ENCODE measurements at regions not wholly inside any gene's neighbourhood (a gene's known extent, or its start where the extent isn't known, plus 50 kb on each side); places are given as distances from the start of the nearest gene placed in this dataset.
A peak's percentile ranks its signal among the peaks of the same experiment; 100 is the strongest.

GRCh38 chr6:19682859-19683258 is 154.3 kb upstream of the ID4 start:
- H3K4me3 Mint-ChIP-seq: no peak overlapping the region
- no peaks in the 10 kb centered on the region for H3K4me1 Mint-ChIP-seq
- no peak for DNase-seq
- H3K27me3 ChIP-seq (ENCODE audit: control insufficient read depth, insufficient read depth, low read length, poor library complexity, severe bottlenecking): no peaks in the 10 kb centered on the region
- H3K36me3 ChIP-seq (ENCODE audit: control insufficient read depth, insufficient read depth, low read length): no peaks in the 10 kb centered on the region
- H3K27ac ChIP-seq (ENCODE audit: low read depth, low read length): no peak overlapping the region
- no peaks in the 10 kb centered on the region for H3K27me3 Mint-ChIP-seq (ENCODE audit: insufficient read depth)
- H3K27ac Mint-ChIP-seq: no peak overlapping the region
- H3K4me1 ChIP-seq (ENCODE audit: control insufficient read depth, insufficient read depth, low read length): no peaks in the 10 kb centered on the region
- no peaks in the 10 kb centered on the region for H3K9me3 ChIP-seq (ENCODE audit: control insufficient read depth, low read length)
- no peaks in the 10 kb centered on the region for H3K36me3 Mint-ChIP-seq (ENCODE audit: low read depth)
- H3K9ac ChIP-seq (ENCODE audit: extremely low read depth, low read length, poor library complexity, severe bottlenecking): no peak overlapping the region
- H3K9me3 Mint-ChIP-seq: peaks cover 6% of the 10 kb centered on the region
- no peak overlapping the region for H3K4me3 ChIP-seq (ENCODE audit: low read length)
- TF ChIP-seq CTCF (conservative IDR thresholded peaks at IDR 0.05): no peak

GRCh38 chr6:19690325-19691075 is 146.7 kb upstream of the ID4 start:
- H3K4me3 Mint-ChIP-seq: peak overlapping the region; percentile 61
- no peaks in the 10 kb centered on the region for H3K9me3 Mint-ChIP-seq
- Histone ChIP-seq H3K27me3 (ENCODE audit: control insufficient read depth, insufficient read depth, low read length, poor library complexity, severe bottlenecking) (peaks cover 33% of the 10 kb centered on the region), H3K4me3 (ENCODE audit: low read length) (peak overlapping the region; percentile 83), H3K36me3 (ENCODE audit: control insufficient read depth, insufficient read depth, low read length) (no peaks in the 10 kb centered on the region), H3K27ac (ENCODE audit: low read depth, low read length) (peak overlapping the region; percentile 94), H3K9me3 (ENCODE audit: control insufficient read depth, low read length) (no peaks in the 10 kb centered on the region), H3K4me1 (ENCODE audit: control insufficient read depth, insufficient read depth, low read length) (no peaks in the 10 kb centered on the region), H3K9ac (ENCODE audit: extremely low read depth, low read length, poor library complexity, severe bottlenecking) (no peak overlapping the region)
- H3K4me1 Mint-ChIP-seq: peaks cover 13% of the 10 kb centered on the region
- TF ChIP-seq CTCF (conservative IDR thresholded peaks at IDR 0.05): no peak
- 63 to 68% methylated on average over 4 to 6 of the region's 6 CpGs for WGBS, 2 experiments (ENCODE audit: insufficient coverage in 1 of 2, insufficient read length in 1 of 2)
- no peaks in the 10 kb centered on the region for H3K36me3 Mint-ChIP-seq (ENCODE audit: low read depth)
- H3K27ac Mint-ChIP-seq: no peak overlapping the region
- DNase-seq: no peak
- H3K27me3 Mint-ChIP-seq (ENCODE audit: insufficient read depth): peaks cover 15% of the 10 kb centered on the region

GRCh38 chr6:19691465-19692167 is 145.6 kb upstream of the ID4 start:
- peak overlapping the region; percentile 61 for H3K4me3 Mint-ChIP-seq
- H3K27ac ChIP-seq (ENCODE audit: low read depth, low read length): peak overlapping the region; percentile 94
- H3K9me3 ChIP-seq (ENCODE audit: control insufficient read depth, low read length): no peaks in the 10 kb centered on the region
- H3K36me3 ChIP-seq (ENCODE audit: control insufficient read depth, insufficient read depth, low read length): no peaks in the 10 kb centered on the region
- no peaks in the 10 kb centered on the region for H3K36me3 Mint-ChIP-seq (ENCODE audit: low read depth)
- no peak overlapping the region for H3K9ac ChIP-seq (ENCODE audit: extremely low read depth, low read length, poor library complexity, severe bottlenecking)
- peaks cover 13% of the 10 kb centered on the region for H3K4me1 Mint-ChIP-seq
- WGBS, 2 experiments (ENCODE audit: insufficient coverage in 1 of 2, insufficient read length in 1 of 2): 4 to 12% methylated on average over 8 to 44 of the region's 44 CpGs
- peaks cover 33% of the 10 kb centered on the region for H3K27me3 ChIP-seq (ENCODE audit: control insufficient read depth, insufficient read depth, low read length, poor library complexity, severe bottlenecking)
- DNase-seq: peak; percentile 84
- TF ChIP-seq CTCF (conservative IDR thresholded peaks at IDR 0.05): no peak
- peak overlapping the region; percentile 83 for H3K4me3 ChIP-seq (ENCODE audit: low read length)
- peak overlapping the region; percentile 74 for H3K27ac Mint-ChIP-seq
- H3K27me3 Mint-ChIP-seq (ENCODE audit: insufficient read depth): peaks cover 15% of the 10 kb centered on the region
- H3K4me1 ChIP-seq (ENCODE audit: control insufficient read depth, insufficient read depth, low read length): no peaks in the 10 kb centered on the region
- no peaks in the 10 kb centered on the region for H3K9me3 Mint-ChIP-seq

Data from endodermal cell (in vitro differentiated cells).